ENCODE measurements at regions not wholly inside any gene's neighbourhood (a gene's known extent, or its start where the extent isn't known, plus 50 kb on each side); places are given as distances from the start of the nearest gene placed in this dataset.

DNA sequence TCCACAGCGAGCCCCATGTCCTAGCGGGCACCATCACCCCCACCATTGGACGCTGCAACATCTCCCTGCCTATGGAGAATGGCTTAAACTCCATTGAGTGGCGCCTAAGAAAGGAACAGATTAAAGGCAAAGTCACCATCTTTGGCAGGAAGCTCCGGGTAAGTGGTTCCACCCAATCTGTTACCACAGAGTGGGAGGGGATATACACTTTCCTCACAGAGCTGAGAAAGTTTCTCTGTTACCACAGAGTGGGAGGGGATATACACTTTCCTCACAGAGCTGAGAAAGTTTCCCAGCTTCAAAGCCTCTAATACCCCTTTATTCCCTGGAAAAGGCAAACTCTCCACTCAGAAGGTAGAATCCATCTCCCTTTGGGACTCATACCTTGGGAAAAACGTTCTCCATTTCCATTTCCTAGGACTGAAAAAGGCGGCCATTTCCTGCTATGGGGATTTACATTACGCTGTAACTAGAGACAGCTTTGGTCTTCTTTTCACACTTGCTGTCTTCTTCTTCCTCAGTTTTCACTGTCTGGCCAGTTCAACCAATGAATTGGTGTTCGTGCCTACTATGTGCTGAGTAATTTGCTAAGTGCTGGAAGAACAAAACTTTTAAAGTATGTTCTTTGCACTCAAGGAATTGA lies 63.4 kb upstream of the WWC1 start (continued):
- TF ChIP-seq, protein P1, sequence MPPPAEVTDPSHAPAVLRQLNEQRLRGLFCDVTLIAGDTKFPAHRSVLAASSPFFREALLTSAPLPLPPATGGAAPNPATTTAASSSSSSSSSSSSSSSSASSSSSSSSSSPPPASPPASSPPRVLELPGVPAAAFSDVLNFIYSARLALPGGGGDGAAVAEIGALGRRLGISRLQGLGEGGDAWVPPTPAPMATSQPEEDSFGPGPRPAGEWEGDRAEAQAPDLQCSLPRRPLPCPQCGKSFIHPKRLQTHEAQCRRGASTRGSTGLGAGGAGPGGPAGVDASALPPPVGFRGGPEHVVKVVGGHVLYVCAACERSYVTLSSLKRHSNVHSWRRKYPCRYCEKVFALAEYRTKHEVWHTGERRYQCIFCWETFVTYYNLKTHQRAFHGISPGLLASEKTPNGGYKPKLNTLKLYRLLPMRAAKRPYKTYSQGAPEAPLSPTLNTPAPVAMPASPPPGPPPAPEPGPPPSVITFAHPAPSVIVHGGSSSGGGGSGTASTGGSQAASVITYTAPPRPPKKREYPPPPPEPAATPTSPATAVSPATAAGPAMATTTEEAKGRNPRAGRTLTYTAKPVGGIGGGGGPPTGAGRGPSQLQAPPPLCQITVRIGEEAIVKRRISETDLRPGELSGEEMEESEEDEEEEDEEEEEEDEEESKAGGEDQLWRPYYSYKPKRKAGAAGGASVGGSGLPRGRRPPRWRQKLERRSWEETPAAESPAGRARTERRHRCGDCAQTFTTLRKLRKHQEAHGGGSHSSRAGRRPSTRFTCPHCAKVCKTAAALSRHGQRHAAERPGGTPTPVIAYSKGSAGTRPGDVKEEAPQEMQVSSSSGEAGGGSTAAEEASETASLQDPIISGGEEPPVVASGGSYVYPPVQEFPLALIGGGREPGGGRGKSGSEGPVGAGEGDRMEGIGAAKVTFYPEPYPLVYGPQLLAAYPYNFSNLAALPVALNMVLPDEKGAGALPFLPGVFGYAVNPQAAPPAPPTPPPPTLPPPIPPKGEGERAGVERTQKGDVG (CRISPR knock-in tag; IDR thresholded peaks at IDR 0.05): no peak
- TF ChIP-seq, protein P2, sequence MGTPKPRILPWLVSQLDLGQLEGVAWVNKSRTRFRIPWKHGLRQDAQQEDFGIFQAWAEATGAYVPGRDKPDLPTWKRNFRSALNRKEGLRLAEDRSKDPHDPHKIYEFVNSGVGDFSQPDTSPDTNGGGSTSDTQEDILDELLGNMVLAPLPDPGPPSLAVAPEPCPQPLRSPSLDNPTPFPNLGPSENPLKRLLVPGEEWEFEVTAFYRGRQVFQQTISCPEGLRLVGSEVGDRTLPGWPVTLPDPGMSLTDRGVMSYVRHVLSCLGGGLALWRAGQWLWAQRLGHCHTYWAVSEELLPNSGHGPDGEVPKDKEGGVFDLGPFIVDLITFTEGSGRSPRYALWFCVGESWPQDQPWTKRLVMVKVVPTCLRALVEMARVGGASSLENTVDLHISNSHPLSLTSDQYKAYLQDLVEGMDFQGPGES (IDR thresholded peaks at IDR 0.05): no peak
- TF ChIP-seq ZSCAN29 (IDR thresholded peaks at IDR 0.05) (no peak), RB1 (IDR thresholded peaks at IDR 0.05; ENCODE audit: borderline replicate concordance) (no peak), RAD21 (IDR thresholded peaks at IDR 0.05; ENCODE audit: insufficient read depth, low read depth, low read length) (no peak), LARP7 (IDR thresholded peaks at IDR 0.05) (no peak), TAF1 (IDR thresholded peaks at IDR 0.05; ENCODE audit: borderline replicate concordance, low read depth, low read length) (no peak), STAT1 (conservative IDR thresholded peaks at IDR 0.05) (no peak)
- TF ChIP-seq, protein P3, sequence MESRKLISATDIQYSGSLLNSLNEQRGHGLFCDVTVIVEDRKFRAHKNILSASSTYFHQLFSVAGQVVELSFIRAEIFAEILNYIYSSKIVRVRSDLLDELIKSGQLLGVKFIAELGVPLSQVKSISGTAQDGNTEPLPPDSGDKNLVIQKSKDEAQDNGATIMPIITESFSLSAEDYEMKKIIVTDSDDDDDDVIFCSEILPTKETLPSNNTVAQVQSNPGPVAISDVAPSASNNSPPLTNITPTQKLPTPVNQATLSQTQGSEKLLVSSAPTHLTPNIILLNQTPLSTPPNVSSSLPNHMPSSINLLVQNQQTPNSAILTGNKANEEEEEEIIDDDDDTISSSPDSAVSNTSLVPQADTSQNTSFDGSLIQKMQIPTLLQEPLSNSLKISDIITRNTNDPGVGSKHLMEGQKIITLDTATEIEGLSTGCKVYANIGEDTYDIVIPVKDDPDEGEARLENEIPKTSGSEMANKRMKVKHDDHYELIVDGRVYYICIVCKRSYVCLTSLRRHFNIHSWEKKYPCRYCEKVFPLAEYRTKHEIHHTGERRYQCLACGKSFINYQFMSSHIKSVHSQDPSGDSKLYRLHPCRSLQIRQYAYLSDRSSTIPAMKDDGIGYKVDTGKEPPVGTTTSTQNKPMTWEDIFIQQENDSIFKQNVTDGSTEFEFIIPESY (IDR thresholded peaks at IDR 0.05): no peak
- TF ChIP-seq, protein P4, sequence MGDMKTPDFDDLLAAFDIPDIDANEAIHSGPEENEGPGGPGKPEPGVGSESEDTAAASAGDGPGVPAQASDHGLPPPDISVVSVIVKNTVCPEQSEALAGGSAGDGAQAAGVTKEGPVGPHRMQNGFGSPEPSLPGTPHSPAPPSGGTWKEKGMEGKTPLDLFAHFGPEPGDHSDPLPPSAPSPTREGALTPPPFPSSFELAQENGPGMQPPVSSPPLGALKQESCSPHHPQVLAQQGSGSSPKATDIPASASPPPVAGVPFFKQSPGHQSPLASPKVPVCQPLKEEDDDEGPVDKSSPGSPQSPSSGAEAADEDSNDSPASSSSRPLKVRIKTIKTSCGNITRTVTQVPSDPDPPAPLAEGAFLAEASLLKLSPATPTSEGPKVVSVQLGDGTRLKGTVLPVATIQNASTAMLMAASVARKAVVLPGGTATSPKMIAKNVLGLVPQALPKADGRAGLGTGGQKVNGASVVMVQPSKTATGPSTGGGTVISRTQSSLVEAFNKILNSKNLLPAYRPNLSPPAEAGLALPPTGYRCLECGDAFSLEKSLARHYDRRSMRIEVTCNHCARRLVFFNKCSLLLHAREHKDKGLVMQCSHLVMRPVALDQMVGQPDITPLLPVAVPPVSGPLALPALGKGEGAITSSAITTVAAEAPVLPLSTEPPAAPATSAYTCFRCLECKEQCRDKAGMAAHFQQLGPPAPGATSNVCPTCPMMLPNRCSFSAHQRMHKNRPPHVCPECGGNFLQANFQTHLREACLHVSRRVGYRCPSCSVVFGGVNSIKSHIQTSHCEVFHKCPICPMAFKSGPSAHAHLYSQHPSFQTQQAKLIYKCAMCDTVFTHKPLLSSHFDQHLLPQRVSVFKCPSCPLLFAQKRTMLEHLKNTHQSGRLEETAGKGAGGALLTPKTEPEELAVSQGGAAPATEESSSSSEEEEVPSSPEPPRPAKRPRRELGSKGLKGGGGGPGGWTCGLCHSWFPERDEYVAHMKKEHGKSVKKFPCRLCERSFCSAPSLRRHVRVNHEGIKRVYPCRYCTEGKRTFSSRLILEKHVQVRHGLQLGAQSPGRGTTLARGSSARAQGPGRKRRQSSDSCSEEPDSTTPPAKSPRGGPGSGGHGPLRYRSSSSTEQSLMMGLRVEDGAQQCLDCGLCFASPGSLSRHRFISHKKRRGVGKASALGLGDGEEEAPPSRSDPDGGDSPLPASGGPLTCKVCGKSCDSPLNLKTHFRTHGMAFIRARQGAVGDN (IDR thresholded peaks at IDR 0.05): no peak
- TF ChIP-seq, protein P5, sequence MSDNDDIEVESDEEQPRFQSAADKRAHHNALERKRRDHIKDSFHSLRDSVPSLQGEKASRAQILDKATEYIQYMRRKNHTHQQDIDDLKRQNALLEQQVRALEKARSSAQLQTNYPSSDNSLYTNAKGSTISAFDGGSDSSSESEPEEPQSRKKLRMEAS (IDR thresholded peaks at IDR 0.05; ENCODE audit: low read depth, low read length): no peak
- TF ChIP-seq, protein P6, sequence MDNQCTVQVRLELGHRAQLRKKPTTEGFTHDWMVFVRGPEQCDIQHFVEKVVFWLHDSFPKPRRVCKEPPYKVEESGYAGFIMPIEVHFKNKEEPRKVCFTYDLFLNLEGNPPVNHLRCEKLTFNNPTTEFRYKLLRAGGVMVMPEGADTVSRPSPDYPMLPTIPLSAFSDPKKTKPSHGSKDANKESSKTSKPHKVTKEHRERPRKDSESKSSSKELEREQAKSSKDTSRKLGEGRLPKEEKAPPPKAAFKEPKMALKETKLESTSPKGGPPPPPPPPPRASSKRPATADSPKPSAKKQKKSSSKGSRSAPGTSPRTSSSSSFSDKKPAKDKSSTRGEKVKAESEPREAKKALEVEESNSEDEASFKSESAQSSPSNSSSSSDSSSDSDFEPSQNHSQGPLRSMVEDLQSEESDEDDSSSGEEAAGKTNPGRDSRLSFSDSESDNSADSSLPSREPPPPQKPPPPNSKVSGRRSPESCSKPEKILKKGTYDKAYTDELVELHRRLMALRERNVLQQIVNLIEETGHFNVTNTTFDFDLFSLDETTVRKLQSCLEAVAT (IDR thresholded peaks at IDR 0.05): peak; percentile 54; the same call in 1 of the 2 replicates
- TF ChIP-seq, protein P7, sequence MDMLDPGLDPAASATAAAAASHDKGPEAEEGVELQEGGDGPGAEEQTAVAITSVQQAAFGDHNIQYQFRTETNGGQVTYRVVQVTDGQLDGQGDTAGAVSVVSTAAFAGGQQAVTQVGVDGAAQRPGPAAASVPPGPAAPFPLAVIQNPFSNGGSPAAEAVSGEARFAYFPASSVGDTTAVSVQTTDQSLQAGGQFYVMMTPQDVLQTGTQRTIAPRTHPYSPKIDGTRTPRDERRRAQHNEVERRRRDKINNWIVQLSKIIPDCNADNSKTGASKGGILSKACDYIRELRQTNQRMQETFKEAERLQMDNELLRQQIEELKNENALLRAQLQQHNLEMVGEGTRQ (IDR thresholded peaks at IDR 0.05; ENCODE audit: borderline replicate concordance, low read depth, low read length): no peak
- TF ChIP-seq, protein P8, sequence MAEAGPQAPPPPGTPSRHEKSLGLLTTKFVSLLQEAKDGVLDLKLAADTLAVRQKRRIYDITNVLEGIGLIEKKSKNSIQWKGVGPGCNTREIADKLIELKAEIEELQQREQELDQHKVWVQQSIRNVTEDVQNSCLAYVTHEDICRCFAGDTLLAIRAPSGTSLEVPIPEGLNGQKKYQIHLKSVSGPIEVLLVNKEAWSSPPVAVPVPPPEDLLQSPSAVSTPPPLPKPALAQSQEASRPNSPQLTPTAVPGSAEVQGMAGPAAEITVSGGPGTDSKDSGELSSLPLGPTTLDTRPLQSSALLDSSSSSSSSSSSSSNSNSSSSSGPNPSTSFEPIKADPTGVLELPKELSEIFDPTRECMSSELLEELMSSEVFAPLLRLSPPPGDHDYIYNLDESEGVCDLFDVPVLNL (IDR thresholded peaks at IDR 0.05; ENCODE audit: low read depth, low read length): no peak

Data from GM12878 (cell line).